ENCODE measurements at regions not wholly inside any gene's neighbourhood (a gene's known extent, or its start where the extent isn't known, plus 50 kb on each side); places are given as distances from the start of the nearest gene placed in this dataset.

DNA sequence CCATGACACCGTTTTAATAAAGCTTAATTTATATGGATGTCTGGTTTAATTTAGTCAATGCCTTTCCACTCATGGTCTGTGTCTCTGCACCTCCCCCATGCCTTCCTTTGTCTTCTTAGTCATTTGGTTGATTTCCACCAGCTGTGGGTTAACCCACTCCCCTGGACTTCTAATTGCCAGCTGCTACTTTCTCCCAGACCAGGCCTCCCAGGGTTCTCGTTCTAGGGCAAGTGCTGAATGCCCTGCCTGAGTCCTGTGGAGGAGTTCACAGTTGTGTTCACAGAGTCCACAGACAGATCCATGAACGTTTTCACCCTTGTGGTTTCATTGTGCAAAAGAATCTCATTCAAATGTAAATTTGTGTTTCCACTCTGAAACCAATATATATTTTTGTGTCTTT is 243.4 kb downstream of the NUF2 start:
- Histone ChIP-seq H3K9me3 (ENCODE audit: control insufficient read depth, insufficient read depth, low read depth, low read length) (no peaks in the 10 kb centered on the region), H3K36me3 (ENCODE audit: control insufficient read depth, insufficient read depth, low read length) (no peaks in the 10 kb centered on the region), H3K27ac (ENCODE audit: low read length) (no peak overlapping the region), H3K4me3 (ENCODE audit: low read depth in 2 of 2, low read length in 2 of 2) (no peak overlapping the region), H3K4me1 (ENCODE audit: control insufficient read depth, insufficient read depth, low read length) (no peaks in the 10 kb centered on the region), H3K27me3 (ENCODE audit: control insufficient read depth, insufficient read depth, low read length) (no peaks in the 10 kb centered on the region)
- in situ Hi-C loops (cut with HindIII; ENCODE audit: low pct_unique_long_range_greater_than_20kb, low sequenced_read_pairs) = no loop called here
- intact Hi-C loops (cut with micrococcal nuclease; ENCODE audit: unreplicated experiment) = no loop called here
- BruUV-seq (replicated peaks) = no TSS peak
- DNase-seq (ENCODE audit: low read depth, low spot score) (no peak), ATAC-seq (no peak)
- ChIA-PET CTCF (no interaction called here), POLR2A (no interaction called here)
- TF ChIP-seq POLR2AphosphoS5 (IDR thresholded peaks at IDR 0.05; ENCODE audit: low read depth, low read length) (no peak), SIN3A (IDR thresholded peaks at IDR 0.05; ENCODE audit: borderline replicate concordance, insufficient read depth, low read depth, low read length) (no peak), TCF7L2 (IDR thresholded peaks at IDR 0.05; ENCODE audit: low read depth, low read length) (no peak)
- TF ChIP-seq, protein P1, sequence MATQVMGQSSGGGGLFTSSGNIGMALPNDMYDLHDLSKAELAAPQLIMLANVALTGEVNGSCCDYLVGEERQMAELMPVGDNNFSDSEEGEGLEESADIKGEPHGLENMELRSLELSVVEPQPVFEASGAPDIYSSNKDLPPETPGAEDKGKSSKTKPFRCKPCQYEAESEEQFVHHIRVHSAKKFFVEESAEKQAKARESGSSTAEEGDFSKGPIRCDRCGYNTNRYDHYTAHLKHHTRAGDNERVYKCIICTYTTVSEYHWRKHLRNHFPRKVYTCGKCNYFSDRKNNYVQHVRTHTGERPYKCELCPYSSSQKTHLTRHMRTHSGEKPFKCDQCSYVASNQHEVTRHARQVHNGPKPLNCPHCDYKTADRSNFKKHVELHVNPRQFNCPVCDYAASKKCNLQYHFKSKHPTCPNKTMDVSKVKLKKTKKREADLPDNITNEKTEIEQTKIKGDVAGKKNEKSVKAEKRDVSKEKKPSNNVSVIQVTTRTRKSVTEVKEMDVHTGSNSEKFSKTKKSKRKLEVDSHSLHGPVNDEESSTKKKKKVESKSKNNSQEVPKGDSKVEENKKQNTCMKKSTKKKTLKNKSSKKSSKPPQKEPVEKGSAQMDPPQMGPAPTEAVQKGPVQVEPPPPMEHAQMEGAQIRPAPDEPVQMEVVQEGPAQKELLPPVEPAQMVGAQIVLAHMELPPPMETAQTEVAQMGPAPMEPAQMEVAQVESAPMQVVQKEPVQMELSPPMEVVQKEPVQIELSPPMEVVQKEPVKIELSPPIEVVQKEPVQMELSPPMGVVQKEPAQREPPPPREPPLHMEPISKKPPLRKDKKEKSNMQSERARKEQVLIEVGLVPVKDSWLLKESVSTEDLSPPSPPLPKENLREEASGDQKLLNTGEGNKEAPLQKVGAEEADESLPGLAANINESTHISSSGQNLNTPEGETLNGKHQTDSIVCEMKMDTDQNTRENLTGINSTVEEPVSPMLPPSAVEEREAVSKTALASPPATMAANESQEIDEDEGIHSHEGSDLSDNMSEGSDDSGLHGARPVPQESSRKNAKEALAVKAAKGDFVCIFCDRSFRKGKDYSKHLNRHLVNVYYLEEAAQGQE (IDR thresholded peaks at IDR 0.05; ENCODE audit: insufficient read depth in 1 of 2, low read depth in 2 of 2, low read length in 1 of 2) = no peak
- TF ChIP-seq, protein P2, sequence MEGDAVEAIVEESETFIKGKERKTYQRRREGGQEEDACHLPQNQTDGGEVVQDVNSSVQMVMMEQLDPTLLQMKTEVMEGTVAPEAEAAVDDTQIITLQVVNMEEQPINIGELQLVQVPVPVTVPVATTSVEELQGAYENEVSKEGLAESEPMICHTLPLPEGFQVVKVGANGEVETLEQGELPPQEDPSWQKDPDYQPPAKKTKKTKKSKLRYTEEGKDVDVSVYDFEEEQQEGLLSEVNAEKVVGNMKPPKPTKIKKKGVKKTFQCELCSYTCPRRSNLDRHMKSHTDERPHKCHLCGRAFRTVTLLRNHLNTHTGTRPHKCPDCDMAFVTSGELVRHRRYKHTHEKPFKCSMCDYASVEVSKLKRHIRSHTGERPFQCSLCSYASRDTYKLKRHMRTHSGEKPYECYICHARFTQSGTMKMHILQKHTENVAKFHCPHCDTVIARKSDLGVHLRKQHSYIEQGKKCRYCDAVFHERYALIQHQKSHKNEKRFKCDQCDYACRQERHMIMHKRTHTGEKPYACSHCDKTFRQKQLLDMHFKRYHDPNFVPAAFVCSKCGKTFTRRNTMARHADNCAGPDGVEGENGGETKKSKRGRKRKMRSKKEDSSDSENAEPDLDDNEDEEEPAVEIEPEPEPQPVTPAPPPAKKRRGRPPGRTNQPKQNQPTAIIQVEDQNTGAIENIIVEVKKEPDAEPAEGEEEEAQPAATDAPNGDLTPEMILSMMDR (IDR thresholded peaks at IDR 0.05) = no peak

DNA sequence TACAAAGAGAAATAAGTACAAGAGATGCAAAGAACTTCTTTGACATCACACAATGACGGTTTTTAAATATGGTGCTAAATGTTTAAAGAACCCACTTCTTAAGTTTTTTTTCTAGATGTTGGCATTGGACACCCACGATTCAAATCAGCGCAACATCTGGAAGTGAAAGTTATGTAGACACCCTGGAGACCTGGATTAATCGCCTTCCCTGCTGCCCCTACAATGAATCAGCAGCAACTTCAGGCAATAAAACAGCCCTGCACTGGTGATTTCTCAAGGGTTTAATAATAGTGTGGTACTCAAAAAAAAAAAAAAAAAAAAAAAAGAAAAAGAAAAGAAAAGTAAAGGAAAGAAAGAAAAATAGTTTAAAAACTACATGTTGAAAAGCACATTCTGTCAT is 248.3 kb downstream of the NUF2 start:
- TF ChIP-seq, protein P1 (IDR thresholded peaks at IDR 0.05; ENCODE audit: insufficient read depth in 1 of 2, low read depth in 2 of 2, low read length in 1 of 2) = no peak
- TF ChIP-seq TCF7L2 (IDR thresholded peaks at IDR 0.05; ENCODE audit: low read depth, low read length) (no peak), POLR2AphosphoS5 (IDR thresholded peaks at IDR 0.05; ENCODE audit: low read depth, low read length) (no peak), SIN3A (IDR thresholded peaks at IDR 0.05; ENCODE audit: borderline replicate concordance, insufficient read depth, low read depth, low read length) (no peak)
- TF ChIP-seq, protein P2 (IDR thresholded peaks at IDR 0.05) = no peak
- no peaks in the 10 kb centered on the region for H3K4me1 ChIP-seq (ENCODE audit: control insufficient read depth, insufficient read depth, low read length)
- intact Hi-C loops (cut with micrococcal nuclease; ENCODE audit: unreplicated experiment) (no loop called here), in situ Hi-C loops (cut with HindIII; ENCODE audit: low pct_unique_long_range_greater_than_20kb, low sequenced_read_pairs) (no loop called here)
- CTCF ChIA-PET = no interaction called here
- H3K27ac ChIP-seq (ENCODE audit: low read length) = no peak overlapping the region
- no peak for DNase-seq (ENCODE audit: low read depth, low spot score)
- H3K36me3 ChIP-seq (ENCODE audit: control insufficient read depth, insufficient read depth, low read length) = no peaks in the 10 kb centered on the region
- no TSS peak for BruUV-seq (replicated peaks)
- H3K9me3 ChIP-seq (ENCODE audit: control insufficient read depth, insufficient read depth, low read depth, low read length) = no peaks in the 10 kb centered on the region
- H3K4me3 ChIP-seq (ENCODE audit: low read depth in 2 of 2, low read length in 2 of 2) = no peak overlapping the region
- no peaks in the 10 kb centered on the region for H3K27me3 ChIP-seq (ENCODE audit: control insufficient read depth, insufficient read depth, low read length)
- no peak for ATAC-seq
- POLR2A ChIA-PET = no interaction called here
